SH-SY5Y (cell line): ENCODE measurements at regions not wholly inside any gene's neighbourhood (a gene's known extent, or its start where the extent isn't known, plus 50 kb on each side); places are given as distances from the start of the nearest gene placed in this dataset.

Source experiments
- GATA2 ChIP-seq: IDR thresholded peaks from 2 replicates; pipeline ENCODE4 v1.6.1; 2011; ENCODE audit warnings: mild to moderate bottlenecking, low read depth, low read length
- GATA3 ChIP-seq: IDR thresholded peaks from 2 replicates; pipeline ENCODE4 v1.6.1; 2011; ENCODE audit warnings: low read depth, mild to moderate bottlenecking, low read length, moderate library complexity

GRCh38 chr12:94799136-94799535, 148.8 kb upstream of the TMCC3 start:
- TF ChIP-seq GATA3 = no peak
- no peak for TF ChIP-seq GATA2
